ENCODE measurements at regions not wholly inside any gene's neighbourhood (a gene's known extent, or its start where the extent isn't known, plus 50 kb on each side); places are given as distances from the start of the nearest gene placed in this dataset.

DNA sequence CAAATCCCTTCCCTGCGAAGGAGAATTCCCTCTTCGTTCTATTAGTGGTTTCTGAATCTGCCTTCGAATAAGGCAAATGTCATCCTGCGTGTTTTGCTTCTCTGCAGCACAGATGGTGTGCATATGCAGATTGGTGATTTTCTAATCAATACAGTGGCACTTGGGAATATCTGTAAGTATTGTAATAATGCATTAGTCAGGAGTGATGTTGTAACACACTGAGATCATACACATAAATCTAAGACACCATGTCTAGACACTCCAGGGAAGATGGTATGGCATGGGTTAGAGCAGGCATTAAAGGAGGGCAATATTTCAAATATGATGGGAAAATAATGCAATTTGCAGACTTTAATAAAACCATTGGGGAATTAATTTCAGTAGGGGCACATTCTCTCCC is 513.2 kb upstream of the PTBP2 start:
- no peak for TF ChIP-seq FOXA1 (IDR thresholded peaks at IDR 0.05)
- TF ChIP-seq, protein P1, sequence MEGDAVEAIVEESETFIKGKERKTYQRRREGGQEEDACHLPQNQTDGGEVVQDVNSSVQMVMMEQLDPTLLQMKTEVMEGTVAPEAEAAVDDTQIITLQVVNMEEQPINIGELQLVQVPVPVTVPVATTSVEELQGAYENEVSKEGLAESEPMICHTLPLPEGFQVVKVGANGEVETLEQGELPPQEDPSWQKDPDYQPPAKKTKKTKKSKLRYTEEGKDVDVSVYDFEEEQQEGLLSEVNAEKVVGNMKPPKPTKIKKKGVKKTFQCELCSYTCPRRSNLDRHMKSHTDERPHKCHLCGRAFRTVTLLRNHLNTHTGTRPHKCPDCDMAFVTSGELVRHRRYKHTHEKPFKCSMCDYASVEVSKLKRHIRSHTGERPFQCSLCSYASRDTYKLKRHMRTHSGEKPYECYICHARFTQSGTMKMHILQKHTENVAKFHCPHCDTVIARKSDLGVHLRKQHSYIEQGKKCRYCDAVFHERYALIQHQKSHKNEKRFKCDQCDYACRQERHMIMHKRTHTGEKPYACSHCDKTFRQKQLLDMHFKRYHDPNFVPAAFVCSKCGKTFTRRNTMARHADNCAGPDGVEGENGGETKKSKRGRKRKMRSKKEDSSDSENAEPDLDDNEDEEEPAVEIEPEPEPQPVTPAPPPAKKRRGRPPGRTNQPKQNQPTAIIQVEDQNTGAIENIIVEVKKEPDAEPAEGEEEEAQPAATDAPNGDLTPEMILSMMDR (IDR thresholded peaks at IDR 0.05; ENCODE audit: low read depth, low read length, missing input control), result no peak
- no peak for TF ChIP-seq RXRA (IDR thresholded peaks at IDR 0.05)
- no peak for TF ChIP-seq TAF1 (conservative IDR thresholded peaks at IDR 0.05)
- no peak for TF ChIP-seq JUND (IDR thresholded peaks at IDR 0.05)
- TF ChIP-seq RAD21 (IDR thresholded peaks at IDR 0.05), result no peak
- TF ChIP-seq EGR1 (IDR thresholded peaks at IDR 0.05; ENCODE audit: low read depth in 2 of 2), result no peak
- no peak for TF ChIP-seq NR2F2 (IDR thresholded peaks at IDR 0.05)
- TF ChIP-seq, protein P2, sequence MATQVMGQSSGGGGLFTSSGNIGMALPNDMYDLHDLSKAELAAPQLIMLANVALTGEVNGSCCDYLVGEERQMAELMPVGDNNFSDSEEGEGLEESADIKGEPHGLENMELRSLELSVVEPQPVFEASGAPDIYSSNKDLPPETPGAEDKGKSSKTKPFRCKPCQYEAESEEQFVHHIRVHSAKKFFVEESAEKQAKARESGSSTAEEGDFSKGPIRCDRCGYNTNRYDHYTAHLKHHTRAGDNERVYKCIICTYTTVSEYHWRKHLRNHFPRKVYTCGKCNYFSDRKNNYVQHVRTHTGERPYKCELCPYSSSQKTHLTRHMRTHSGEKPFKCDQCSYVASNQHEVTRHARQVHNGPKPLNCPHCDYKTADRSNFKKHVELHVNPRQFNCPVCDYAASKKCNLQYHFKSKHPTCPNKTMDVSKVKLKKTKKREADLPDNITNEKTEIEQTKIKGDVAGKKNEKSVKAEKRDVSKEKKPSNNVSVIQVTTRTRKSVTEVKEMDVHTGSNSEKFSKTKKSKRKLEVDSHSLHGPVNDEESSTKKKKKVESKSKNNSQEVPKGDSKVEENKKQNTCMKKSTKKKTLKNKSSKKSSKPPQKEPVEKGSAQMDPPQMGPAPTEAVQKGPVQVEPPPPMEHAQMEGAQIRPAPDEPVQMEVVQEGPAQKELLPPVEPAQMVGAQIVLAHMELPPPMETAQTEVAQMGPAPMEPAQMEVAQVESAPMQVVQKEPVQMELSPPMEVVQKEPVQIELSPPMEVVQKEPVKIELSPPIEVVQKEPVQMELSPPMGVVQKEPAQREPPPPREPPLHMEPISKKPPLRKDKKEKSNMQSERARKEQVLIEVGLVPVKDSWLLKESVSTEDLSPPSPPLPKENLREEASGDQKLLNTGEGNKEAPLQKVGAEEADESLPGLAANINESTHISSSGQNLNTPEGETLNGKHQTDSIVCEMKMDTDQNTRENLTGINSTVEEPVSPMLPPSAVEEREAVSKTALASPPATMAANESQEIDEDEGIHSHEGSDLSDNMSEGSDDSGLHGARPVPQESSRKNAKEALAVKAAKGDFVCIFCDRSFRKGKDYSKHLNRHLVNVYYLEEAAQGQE (IDR thresholded peaks at IDR 0.05), result no peak
- TF ChIP-seq, protein P3, sequence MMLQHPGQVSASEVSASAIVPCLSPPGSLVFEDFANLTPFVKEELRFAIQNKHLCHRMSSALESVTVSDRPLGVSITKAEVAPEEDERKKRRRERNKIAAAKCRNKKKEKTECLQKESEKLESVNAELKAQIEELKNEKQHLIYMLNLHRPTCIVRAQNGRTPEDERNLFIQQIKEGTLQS (IDR thresholded peaks at IDR 0.05), result no peak
- TF ChIP-seq YY1 (IDR thresholded peaks at IDR 0.05), result no peak
- TF ChIP-seq, protein P4, sequence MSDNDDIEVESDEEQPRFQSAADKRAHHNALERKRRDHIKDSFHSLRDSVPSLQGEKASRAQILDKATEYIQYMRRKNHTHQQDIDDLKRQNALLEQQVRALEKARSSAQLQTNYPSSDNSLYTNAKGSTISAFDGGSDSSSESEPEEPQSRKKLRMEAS (IDR thresholded peaks at IDR 0.05), result no peak

Measured in liver (tissue), 3 donors.